Neutrophil (primary cell): ENCODE measurements at regions not wholly inside any gene's neighbourhood (a gene's known extent, or its start where the extent isn't known, plus 50 kb on each side); places are given as distances from the start of the nearest gene placed in this dataset.

Experiments used
- H3K27ac ChIP-seq: fragments of 200-600 bp; sonication (generic); 2 replicates; pipeline ENCODE4 v1.5.1; 2016; ENCODE audit warnings: mild to moderate bottlenecking, moderate library complexity
- H3K27me3 ChIP-seq: fragments of 200-600 bp; sonication (generic); 2 replicates; pipeline ENCODE4 v1.6.0; 2016; ENCODE audit warnings: mild to moderate bottlenecking
- H3K36me3 ChIP-seq: fragments of 200-600 bp; sonication (generic); 2 replicates; pipeline ENCODE4 v1.5.1; 2017
- H3K4me1 ChIP-seq, 2 experiments: fragments of 200-600 bp in 1 of 2; sonication (generic) in 1 of 2; 1 replicate in 1 of 2; 2 replicates in 1 of 2; pipeline versions ENCODE4 v1.5.1 to v1.6.1; 2013 to 2016; ENCODE audit warnings: low read depth in 1 of 2, low read length in 1 of 2, mild to moderate bottlenecking in 1 of 2, moderate library complexity in 1 of 2; ENCODE audit not compliant: control insufficient read depth in 1 of 2, insufficient read depth in 1 of 2
- H3K4me3 ChIP-seq, 2 experiments: fragments of 200-600 bp in 1 of 2; sonication (generic) in 1 of 2; 1 replicate in 1 of 2; 2 replicates in 1 of 2; pipeline ENCODE4 v1.5.1; 2013 to 2016; ENCODE audit warnings: low read depth in 1 of 2, low read length in 1 of 2, mild to moderate bottlenecking in 1 of 2, moderate library complexity in 1 of 2
- H3K9me3 ChIP-seq: fragments of 200-600 bp; sonication (generic); 2 replicates; pipeline ENCODE4 v1.5.1; 2016
- TF ChIP-seq, protein P1 (sequence below): fragments of 200-600 bp; sonication (generic); IDR thresholded peaks from 2 replicates; pipeline ENCODE4 v1.5.1; 2016; ENCODE audit warnings: antibody characterized with exemption

GRCh38 chr10:29914986-29915785 is 144.2 kb downstream of the JCAD start:
- Histone ChIP-seq H3K27ac (no peak overlapping the region), H3K9me3 (no peaks in the 10 kb centered on the region)

DNA sequence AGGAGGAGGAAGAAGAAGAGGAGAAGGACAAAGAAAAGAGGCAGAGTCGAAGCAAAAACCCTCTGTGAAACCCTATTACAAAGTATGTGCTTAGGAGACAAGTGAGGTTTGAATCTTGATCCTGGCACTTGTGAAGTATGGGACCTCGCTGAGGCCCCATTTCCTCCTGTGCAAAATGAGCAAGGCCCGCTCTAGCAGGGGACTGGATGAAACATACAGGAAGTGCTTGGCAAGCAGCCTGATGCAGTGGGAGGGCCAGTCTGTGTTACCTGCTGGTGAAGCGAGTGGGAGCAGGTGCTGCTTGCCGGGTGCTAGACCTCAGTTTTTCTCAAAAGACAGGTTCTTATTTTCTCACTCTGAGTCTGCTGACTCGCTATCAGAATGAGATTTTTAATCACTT is 150.4 kb downstream of the JCAD start:
- Histone ChIP-seq H3K27me3 (no peaks in the 10 kb centered on the region), H3K4me3 (no peak overlapping the region), H3K36me3 (no peaks in the 10 kb centered on the region), H3K4me1 (no peaks in the 10 kb centered on the region), H3K27ac (no peak overlapping the region), H3K9me3 (no peaks in the 10 kb centered on the region)
- TF ChIP-seq, protein P1, sequence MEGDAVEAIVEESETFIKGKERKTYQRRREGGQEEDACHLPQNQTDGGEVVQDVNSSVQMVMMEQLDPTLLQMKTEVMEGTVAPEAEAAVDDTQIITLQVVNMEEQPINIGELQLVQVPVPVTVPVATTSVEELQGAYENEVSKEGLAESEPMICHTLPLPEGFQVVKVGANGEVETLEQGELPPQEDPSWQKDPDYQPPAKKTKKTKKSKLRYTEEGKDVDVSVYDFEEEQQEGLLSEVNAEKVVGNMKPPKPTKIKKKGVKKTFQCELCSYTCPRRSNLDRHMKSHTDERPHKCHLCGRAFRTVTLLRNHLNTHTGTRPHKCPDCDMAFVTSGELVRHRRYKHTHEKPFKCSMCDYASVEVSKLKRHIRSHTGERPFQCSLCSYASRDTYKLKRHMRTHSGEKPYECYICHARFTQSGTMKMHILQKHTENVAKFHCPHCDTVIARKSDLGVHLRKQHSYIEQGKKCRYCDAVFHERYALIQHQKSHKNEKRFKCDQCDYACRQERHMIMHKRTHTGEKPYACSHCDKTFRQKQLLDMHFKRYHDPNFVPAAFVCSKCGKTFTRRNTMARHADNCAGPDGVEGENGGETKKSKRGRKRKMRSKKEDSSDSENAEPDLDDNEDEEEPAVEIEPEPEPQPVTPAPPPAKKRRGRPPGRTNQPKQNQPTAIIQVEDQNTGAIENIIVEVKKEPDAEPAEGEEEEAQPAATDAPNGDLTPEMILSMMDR = no peak

More at GRCh38 chr10:29914986-29915785, 144.2 kb downstream of the JCAD start:
- H3K4me3 ChIP-seq = no peak overlapping the region
- H3K27me3 ChIP-seq = no peaks in the 10 kb centered on the region
- H3K4me1 ChIP-seq = no peaks in the 10 kb centered on the region
- no peaks in the 10 kb centered on the region for H3K36me3 ChIP-seq
- TF ChIP-seq, protein P1 = no peak

DNA sequence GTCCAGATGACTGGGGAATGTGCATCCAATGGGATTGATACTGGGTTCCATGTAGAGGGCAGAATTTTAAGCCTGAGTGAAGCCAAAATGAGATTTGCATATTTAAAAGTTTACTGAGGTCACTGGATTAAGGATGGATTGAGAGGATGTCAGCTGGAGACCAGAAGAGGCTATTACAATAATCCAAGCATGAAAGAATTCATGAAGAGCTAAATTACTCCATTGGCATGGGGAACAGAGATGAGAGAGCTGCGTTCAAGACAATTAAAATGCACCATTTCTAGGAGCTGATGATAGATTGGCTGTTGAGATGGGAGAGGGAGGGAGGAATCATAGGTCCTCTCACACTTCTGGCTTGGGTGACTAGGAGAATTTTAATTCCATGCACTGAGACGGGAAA is 158.5 kb downstream of the JCAD start:
- TF ChIP-seq, protein P1 = no peak
- no peak overlapping the region for H3K4me3 ChIP-seq
- no peaks in the 10 kb centered on the region for H3K4me1 ChIP-seq
- no peaks in the 10 kb centered on the region for H3K36me3 ChIP-seq
- no peaks in the 10 kb centered on the region for H3K9me3 ChIP-seq
- H3K27ac ChIP-seq = no peak overlapping the region
- H3K27me3 ChIP-seq = no peaks in the 10 kb centered on the region

DNA sequence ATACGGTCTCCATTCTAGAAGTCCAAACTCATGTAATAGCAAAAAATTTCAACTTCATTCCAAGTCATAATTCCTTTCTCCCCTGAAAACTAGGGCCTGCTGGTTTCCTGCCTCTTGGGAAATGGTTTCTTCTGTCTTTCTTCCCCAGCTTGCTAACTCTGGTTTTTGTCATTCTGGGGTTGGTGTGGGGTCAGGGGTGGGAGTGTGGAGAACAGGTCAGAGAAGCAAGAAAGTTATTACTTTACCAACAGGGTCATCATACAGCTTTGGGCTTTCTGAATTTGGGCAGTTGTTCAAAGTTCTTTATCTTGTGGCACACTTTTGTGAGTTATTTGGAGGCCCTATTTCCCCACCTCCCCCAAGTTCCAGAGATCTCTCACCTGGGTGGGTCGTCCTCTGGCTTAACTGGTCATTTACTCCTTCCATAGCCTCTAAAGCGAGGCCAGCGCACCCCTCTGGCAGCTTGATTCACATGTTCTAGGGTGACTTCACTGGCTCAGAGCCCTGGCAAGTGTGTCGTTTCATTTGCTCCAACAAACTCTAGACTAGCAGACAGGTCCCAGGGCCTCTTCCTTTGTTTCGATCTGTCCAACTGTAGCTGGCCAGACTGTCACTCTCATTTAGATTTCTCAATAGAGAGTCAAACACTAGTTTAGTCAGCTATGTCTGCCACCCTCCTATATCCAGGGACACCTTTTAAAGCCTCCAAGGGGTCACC is 161.2 kb downstream of the JCAD start:
- Histone ChIP-seq H3K9me3 (no peaks in the 10 kb centered on the region), H3K4me1 (no peaks in the 10 kb centered on the region), H3K27ac (no peak overlapping the region), H3K4me3 (no peak overlapping the region), H3K27me3 (no peaks in the 10 kb centered on the region), H3K36me3 (no peaks in the 10 kb centered on the region)
- TF ChIP-seq, protein P1 = no peak

DNA sequence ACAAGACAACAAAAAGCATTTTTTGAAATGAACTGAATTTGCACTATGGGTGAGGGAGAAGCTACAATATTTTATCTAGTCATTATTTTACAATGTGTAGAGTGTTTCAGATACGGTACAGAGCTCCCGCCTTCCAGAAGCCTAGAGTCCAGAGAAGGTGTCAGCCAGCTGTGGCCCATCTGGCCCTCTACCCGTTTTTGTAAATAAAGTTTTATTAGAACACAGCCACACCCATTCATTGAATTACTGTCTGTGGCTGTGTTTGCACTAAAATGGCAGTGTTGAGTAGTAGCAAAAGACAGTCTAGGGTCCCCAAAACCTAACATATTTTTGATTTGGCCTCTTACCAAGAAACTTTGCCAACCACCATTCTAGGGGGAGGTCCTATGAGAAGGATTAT is 162.0 kb downstream of the JCAD start:
- no peak overlapping the region for H3K4me3 ChIP-seq
- TF ChIP-seq, protein P1 = no peak
- H3K4me1 ChIP-seq = no peaks in the 10 kb centered on the region

More for the DNA sequence above, 162.0 kb downstream of the JCAD start:
- H3K9me3 ChIP-seq = no peaks in the 10 kb centered on the region
- no peaks in the 10 kb centered on the region for H3K27me3 ChIP-seq
- H3K36me3 ChIP-seq = no peaks in the 10 kb centered on the region
- no peak overlapping the region for H3K27ac ChIP-seq
